VCaP (cell line): ENCODE measurements at regions not wholly inside any gene's neighbourhood (a gene's known extent, or its start where the extent isn't known, plus 50 kb on each side); places are given as distances from the start of the nearest gene placed in this dataset.
"Not testable (repeated sequence)": the region's sequence is repeated elsewhere in the genome, so short reads cannot be mapped to it uniquely, and the experiment has no call there.

ENCODE experiments used
- H3K27ac ChIP-seq: fragments of 450-650 bp; 2 replicates; pipeline ENCODE4 v1.5.1; 2017
- CTCF ChIP-seq: fragments of 450-650 bp; conservative IDR thresholded peaks from 2 replicates; pipeline ENCODE4 v1.5.1; 2017; ENCODE audit warnings: mild to moderate bottlenecking, moderate library complexity

- H3K27ac ChIP-seq, result no peak overlapping the region
- no peak for TF ChIP-seq CTCF
Measured at GRCh38 chr1:190663962-190664361, 186.3 kb upstream of the BRINP3 start.

GRCh38 chr1:190665045-190665444 is 187.4 kb upstream of the BRINP3 start:
- H3K27ac ChIP-seq, result no peak overlapping the region
- TF ChIP-seq CTCF, result no peak

GRCh38 chr1:190667914-190668313 is 190.2 kb upstream of the BRINP3 start:
- H3K27ac ChIP-seq, result no peak overlapping the region
- no peak for TF ChIP-seq CTCF

- H3K27ac ChIP-seq, result no peak overlapping the region
- TF ChIP-seq CTCF, result no peak
Measured at GRCh38 chr1:190679044-190679443, 201.4 kb upstream of the BRINP3 start.

GRCh38 chr1:190679454-190679853 is 201.8 kb upstream of the BRINP3 start:
- H3K27ac ChIP-seq, result no peak overlapping the region
- TF ChIP-seq CTCF, result no peak

GRCh38 chr1:190679983-190680382 is 202.3 kb upstream of the BRINP3 start:
- H3K27ac ChIP-seq, result no peak overlapping the region
- no peak for TF ChIP-seq CTCF

GRCh38 chr1:190685676-190686075 is 208.0 kb upstream of the BRINP3 start:
- TF ChIP-seq CTCF, result no peak
- no peak overlapping the region for H3K27ac ChIP-seq

- no peak for TF ChIP-seq CTCF
- H3K27ac ChIP-seq, result no peak overlapping the region
Measured at GRCh38 chr1:190688096-190688495, 210.4 kb upstream of the BRINP3 start.

GRCh38 chr1:190698488-190698887 is 220.8 kb upstream of the BRINP3 start:
- H3K27ac ChIP-seq, result not testable (repeated sequence)
